ENCODE measurements at regions not wholly inside any gene's neighbourhood (a gene's known extent, or its start where the extent isn't known, plus 50 kb on each side); places are given as distances from the start of the nearest gene placed in this dataset.
"Not testable (repeated sequence)": the region's sequence is repeated elsewhere in the genome, so short reads cannot be mapped to it uniquely, and the experiment has no call there.

DNA sequence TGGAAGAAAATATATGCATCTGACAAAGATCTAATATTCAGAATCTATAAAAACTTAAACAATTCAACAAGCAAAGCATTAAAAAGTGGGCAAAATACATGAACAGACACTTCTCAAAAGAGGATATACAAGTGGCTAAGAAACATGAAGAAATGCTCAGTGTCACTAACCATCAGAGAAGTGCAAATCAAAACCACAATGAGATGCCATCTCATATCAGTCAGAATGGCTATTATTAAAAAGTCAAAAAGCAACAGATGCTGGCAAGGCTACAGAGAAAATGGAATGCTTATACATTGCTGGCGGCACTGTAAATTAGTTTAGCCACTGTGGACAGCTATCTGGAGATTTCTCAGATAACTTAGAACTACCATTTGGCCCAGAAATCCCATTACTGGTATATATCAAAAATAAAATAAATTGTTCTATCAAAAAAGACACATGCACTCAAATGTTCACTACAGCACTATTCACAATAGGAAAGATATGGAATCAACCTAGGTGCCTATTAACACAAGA lies 179.5 kb downstream of the PCTP start:
- DNase-seq: no peak
- no peaks in the 10 kb centered on the region for H3K9me3 Mint-ChIP-seq
- no peak overlapping the region for H3K4me3 Mint-ChIP-seq
- TF ChIP-seq, protein P1, sequence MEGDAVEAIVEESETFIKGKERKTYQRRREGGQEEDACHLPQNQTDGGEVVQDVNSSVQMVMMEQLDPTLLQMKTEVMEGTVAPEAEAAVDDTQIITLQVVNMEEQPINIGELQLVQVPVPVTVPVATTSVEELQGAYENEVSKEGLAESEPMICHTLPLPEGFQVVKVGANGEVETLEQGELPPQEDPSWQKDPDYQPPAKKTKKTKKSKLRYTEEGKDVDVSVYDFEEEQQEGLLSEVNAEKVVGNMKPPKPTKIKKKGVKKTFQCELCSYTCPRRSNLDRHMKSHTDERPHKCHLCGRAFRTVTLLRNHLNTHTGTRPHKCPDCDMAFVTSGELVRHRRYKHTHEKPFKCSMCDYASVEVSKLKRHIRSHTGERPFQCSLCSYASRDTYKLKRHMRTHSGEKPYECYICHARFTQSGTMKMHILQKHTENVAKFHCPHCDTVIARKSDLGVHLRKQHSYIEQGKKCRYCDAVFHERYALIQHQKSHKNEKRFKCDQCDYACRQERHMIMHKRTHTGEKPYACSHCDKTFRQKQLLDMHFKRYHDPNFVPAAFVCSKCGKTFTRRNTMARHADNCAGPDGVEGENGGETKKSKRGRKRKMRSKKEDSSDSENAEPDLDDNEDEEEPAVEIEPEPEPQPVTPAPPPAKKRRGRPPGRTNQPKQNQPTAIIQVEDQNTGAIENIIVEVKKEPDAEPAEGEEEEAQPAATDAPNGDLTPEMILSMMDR (IDR thresholded peaks at IDR 0.05): no peak
- H3K36me3 Mint-ChIP-seq (ENCODE audit: low read depth): no peaks in the 10 kb centered on the region
- H3K27ac Mint-ChIP-seq: no peak overlapping the region
- no peaks in the 10 kb centered on the region for H3K4me1 Mint-ChIP-seq (ENCODE audit: low read depth)
- H3K27me3 Mint-ChIP-seq (ENCODE audit: insufficient read depth): no peaks in the 10 kb centered on the region

DNA sequence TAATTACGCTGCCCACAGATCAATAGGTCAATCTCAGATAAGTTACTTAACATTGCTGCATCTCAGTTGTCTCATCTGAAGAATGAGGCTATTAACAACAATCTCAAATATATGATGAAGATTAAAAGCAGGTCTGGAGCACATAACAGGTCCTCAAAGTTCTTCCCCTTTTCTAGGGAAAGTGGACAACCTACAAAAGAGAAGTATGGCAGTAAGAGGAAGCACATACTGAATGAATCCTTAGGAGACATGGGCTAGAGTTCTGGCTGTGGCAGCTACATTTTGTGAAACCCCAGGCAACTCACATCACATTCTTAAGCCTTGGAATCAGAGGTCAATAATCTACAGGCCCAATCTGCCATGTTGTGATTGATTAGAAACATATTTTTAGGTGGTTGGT lies 180.6 kb downstream of the PCTP start:
- Mint-ChIP-seq H3K36me3 (ENCODE audit: low read depth) (no peaks in the 10 kb centered on the region), H3K9me3 (no peaks in the 10 kb centered on the region), H3K27ac (no peak overlapping the region), H3K4me3 (no peak overlapping the region), H3K4me1 (ENCODE audit: low read depth) (no peaks in the 10 kb centered on the region), H3K27me3 (ENCODE audit: insufficient read depth) (no peaks in the 10 kb centered on the region; the same call in 1 of the 2 replicates)
- TF ChIP-seq, protein P1 (IDR thresholded peaks at IDR 0.05): no peak
- no peak for DNase-seq

DNA sequence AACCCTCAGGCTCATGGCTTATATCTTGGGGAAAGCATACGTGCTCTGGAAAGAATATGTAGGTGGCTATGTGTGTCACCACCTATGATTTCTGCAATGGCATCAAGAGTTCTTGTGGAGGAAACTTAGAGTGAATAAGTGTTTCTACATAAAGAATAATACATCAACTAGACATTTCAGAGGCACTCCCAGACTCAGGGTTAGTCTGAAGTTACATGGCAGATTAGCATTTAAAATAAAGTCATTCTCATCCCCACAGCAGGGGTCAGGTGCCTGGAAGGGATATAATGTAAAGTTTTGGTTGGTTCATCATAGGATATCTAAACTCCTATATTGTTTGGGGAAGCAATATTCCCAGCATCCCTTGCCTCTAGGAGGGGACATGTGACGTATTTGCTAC lies 182.1 kb downstream of the PCTP start:
- no peaks in the 10 kb centered on the region; the same call in 1 of the 2 replicates for H3K27me3 Mint-ChIP-seq (ENCODE audit: insufficient read depth)
- H3K9me3 Mint-ChIP-seq: no peaks in the 10 kb centered on the region

DNA sequence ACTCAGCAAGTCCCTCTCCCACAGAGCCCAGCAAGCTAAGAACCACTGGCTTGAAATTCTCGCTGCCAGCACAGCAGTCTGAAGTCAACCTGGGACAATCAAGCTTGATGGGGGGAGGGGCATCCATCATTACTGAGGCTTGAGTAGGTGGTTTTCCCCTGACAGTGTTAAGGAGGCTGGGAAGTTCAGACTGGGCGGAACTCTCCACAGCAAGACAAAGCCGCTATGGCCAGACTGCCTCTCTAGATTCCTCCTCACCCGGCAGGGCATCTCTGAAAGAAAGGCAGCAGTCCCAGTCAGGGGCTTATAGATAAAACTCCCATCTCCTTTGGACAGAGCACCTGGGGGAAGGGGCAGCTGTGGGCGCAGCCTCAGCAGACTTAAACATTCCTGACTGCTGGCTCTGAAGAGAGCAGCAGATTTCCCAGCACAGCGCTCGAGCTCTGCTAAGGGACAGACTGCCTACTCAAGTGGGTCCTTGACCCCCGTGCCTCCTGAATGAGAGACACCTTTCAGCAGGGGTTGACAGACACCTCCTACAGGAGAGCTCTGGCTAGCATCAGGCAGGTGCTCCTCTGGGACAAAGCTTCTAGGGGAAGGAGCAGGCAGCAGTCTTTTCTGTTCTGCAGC lies 188.4 kb downstream of the PCTP start:
- H3K4me1 Mint-ChIP-seq (ENCODE audit: low read depth); H3K27ac Mint-ChIP-seq; H3K36me3 Mint-ChIP-seq (ENCODE audit: low read depth); H3K9me3 Mint-ChIP-seq; H3K4me3 Mint-ChIP-seq; DNase-seq; H3K27me3 Mint-ChIP-seq (ENCODE audit: insufficient read depth): not testable (repeated sequence)

More for the DNA sequence above, 182.1 kb downstream of the PCTP start:
- DNase-seq: no peak
- no peak overlapping the region for H3K27ac Mint-ChIP-seq
- H3K36me3 Mint-ChIP-seq (ENCODE audit: low read depth): no peaks in the 10 kb centered on the region
- TF ChIP-seq, protein P1 (IDR thresholded peaks at IDR 0.05): no peak
- no peak overlapping the region for H3K4me3 Mint-ChIP-seq
- no peaks in the 10 kb centered on the region for H3K4me1 Mint-ChIP-seq (ENCODE audit: low read depth)

DNA sequence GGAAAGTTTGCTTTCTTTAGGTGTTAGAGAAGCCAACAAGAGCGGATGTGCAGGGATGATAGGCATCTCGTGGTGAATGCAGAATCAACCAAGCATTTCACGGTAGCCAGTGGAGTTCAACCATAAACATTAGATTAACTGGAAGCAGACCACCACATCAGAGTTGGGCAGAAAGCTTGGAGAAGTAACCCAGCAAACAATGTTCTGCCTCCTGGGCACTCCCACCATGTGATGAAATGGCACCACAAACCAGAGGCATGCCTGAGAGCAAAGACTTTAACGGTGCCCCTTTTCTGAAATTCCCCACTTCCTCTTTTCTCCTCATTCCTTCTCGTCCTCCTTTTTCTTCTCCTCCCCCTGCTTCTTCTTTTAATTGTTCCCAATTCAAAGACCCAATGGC lies 193.5 kb upstream of the ANKFN1 start:
- Mint-ChIP-seq H3K4me3 (no peak overlapping the region), H3K27me3 (ENCODE audit: insufficient read depth) (no peaks in the 10 kb centered on the region; the same call in none of the 2 replicates), H3K27ac (no peak overlapping the region), H3K36me3 (ENCODE audit: low read depth) (no peaks in the 10 kb centered on the region), H3K9me3 (no peaks in the 10 kb centered on the region), H3K4me1 (ENCODE audit: low read depth) (no peaks in the 10 kb centered on the region)
- DNase-seq: no peak
- TF ChIP-seq, protein P1 (IDR thresholded peaks at IDR 0.05): no peak

DNA sequence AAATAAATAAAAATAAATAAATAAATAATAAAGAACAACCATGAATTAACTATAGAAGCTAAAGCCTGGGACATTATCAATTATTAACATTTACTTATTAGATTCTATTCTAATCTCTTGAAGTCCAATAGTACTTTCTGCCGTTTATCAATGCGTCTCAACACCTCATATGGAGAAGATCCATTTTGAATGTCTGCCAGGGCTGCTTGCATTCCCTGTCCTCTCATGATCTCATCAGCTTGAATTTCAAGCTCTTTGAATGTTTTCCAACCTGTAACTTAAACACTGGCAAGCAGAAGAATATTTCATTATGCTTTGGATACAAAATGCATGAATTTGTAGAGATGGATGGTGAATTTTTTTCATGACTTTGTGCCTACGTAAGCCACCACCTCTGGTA lies 191.9 kb upstream of the ANKFN1 start:
- Mint-ChIP-seq H3K9me3 (no peaks in the 10 kb centered on the region), H3K36me3 (ENCODE audit: low read depth) (no peaks in the 10 kb centered on the region), H3K4me1 (ENCODE audit: low read depth) (no peaks in the 10 kb centered on the region), H3K4me3 (no peak overlapping the region), H3K27ac (no peak overlapping the region), H3K27me3 (ENCODE audit: insufficient read depth) (no peaks in the 10 kb centered on the region; the same call in none of the 2 replicates)
- no peak for DNase-seq
- TF ChIP-seq, protein P1 (IDR thresholded peaks at IDR 0.05): no peak

All from HFFc6 (cell line).